ENCODE measurements at regions not wholly inside any gene's neighbourhood (a gene's known extent, or its start where the extent isn't known, plus 50 kb on each side); places are given as distances from the start of the nearest gene placed in this dataset.
"Not testable (repeated sequence)": the region's sequence is repeated elsewhere in the genome, so short reads cannot be mapped to it uniquely, and the experiment has no call there.

DNA sequence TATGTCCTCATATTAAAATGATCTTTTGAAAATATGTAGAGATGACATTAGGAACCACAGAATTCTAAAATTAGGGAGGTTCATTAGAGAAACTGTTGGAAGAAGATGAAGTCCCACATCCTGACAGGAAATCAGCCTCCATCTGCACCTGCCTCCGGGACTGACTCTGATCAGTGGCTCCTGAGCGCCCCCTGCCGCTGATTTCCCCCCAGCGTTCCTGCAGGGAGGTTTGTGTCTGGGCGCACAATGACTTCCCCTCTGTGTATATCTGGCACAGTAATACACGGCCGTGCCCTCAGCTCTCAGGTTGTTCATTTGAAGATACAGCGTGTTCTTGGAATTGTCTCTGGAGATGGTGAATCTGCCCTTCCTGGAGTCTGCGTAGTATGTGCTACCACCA lies 883.8 kb downstream of the TMEM121 start:
- not testable (repeated sequence) for H3K9me3 ChIP-seq, H3K27ac ChIP-seq

DNA sequence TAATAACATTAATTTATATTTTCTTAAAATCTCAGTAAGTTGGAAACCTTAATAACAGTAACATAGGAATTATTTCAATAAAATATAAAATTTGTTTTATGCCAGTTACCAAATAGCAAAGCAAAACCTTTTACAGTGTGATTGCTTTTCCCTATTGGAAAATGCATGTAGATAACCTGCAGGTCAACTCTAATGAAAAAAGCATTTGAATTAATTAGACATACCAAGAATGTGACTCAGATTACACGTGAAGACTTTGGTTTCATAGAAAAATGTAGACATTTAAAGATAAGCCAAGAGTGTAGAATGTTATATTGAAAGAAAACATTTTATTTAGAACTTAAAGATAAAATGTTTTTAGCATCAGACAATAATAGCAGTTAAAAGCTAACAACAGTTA lies 888.1 kb downstream of the TMEM121 start:
- WGBS, 2 donors: 0 to 41% methylated on average over 1 of the region's 1 CpG

More for the DNA sequence above, 883.8 kb downstream of the TMEM121 start:
- H3K27me3 ChIP-seq; H3K4me1 ChIP-seq; intact Hi-C loops (cut with DNase I; ENCODE audit: low total_unique reads); H3K4me3 ChIP-seq; H3K36me3 ChIP-seq (ENCODE audit: low read depth, missing control alignments): not testable (repeated sequence)
- WGBS, 2 donors: 46 to 50% methylated on average over 2 to 9 of the region's 9 CpGs
- peak; percentile 23 for DNase-seq
- TF ChIP-seq, protein P1, sequence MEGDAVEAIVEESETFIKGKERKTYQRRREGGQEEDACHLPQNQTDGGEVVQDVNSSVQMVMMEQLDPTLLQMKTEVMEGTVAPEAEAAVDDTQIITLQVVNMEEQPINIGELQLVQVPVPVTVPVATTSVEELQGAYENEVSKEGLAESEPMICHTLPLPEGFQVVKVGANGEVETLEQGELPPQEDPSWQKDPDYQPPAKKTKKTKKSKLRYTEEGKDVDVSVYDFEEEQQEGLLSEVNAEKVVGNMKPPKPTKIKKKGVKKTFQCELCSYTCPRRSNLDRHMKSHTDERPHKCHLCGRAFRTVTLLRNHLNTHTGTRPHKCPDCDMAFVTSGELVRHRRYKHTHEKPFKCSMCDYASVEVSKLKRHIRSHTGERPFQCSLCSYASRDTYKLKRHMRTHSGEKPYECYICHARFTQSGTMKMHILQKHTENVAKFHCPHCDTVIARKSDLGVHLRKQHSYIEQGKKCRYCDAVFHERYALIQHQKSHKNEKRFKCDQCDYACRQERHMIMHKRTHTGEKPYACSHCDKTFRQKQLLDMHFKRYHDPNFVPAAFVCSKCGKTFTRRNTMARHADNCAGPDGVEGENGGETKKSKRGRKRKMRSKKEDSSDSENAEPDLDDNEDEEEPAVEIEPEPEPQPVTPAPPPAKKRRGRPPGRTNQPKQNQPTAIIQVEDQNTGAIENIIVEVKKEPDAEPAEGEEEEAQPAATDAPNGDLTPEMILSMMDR (IDR thresholded peaks at IDR 0.05): peak in 1 of 3 experiments; percentile 25

DNA sequence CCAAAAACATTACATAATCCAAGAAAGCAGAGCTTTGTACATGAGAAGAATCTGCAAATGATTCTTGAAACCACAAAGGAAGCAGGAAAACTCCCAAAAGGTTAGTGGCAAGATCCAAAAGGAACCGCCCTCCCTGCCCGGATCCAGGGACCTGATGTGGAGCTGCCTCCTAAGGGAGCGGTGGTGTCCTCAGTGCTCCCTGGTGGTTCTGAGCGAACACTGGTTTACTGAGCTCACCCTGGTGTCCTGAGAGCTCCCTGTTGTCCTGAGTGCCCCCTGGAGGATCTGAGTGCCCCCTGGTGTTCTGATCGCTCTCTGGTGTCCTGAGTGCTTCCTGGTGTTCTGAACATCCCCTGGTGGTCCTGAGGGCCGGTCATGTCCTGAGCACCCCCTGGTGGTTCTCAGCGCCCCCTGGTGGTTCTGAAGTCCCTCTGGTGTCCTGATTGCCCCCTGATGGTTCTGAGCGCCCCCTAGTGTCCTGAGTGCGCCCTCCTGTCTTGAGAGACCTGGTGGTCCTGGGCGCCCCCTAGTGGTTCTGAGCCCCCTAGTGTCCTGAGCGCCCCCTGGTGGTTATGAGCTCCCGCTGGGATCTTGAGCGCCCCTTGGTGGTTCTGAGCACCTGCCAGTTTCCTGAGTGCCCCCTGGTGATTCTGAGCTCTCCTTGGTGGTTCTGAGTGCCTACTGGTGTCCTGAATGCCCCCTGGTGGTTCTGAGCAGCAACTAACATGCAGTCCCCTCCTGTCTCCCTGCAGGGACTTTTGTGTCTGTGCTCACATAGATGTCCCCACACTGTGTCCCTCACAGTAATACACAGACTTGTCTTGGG lies 891.1 kb downstream of the TMEM121 start:
- DNase-seq: peak; percentile 96
- H3K9me3 ChIP-seq: no peaks in the 10 kb centered on the region
- no peak overlapping the region for H3K4me3 ChIP-seq
- no peaks in the 10 kb centered on the region for H3K36me3 ChIP-seq (ENCODE audit: low read depth, missing control alignments)
- 38 to 65% methylated on average over 11 to 13 of the region's 13 CpGs for WGBS, 2 donors
- H3K27ac ChIP-seq: no peak overlapping the region
- TF ChIP-seq, protein P1 (IDR thresholded peaks at IDR 0.05): peak; percentile 68 to 85 (median 79)
- no peak for TF ChIP-seq POLR2A (IDR thresholded peaks at IDR 0.05)
- no peaks in the 10 kb centered on the region for H3K4me1 ChIP-seq
- intact Hi-C loops (cut with DNase I; ENCODE audit: low total_unique reads): no loop called here
- no peaks in the 10 kb centered on the region for H3K27me3 ChIP-seq

More for the DNA sequence above, 888.1 kb downstream of the TMEM121 start:
- DNase-seq: no peak
- TF ChIP-seq, protein P1 (IDR thresholded peaks at IDR 0.05): no peak
- no peak for TF ChIP-seq POLR2A (IDR thresholded peaks at IDR 0.05)
- Histone ChIP-seq H3K27me3 (no peaks in the 10 kb centered on the region), H3K36me3 (ENCODE audit: low read depth, missing control alignments) (no peaks in the 10 kb centered on the region), H3K4me1 (no peaks in the 10 kb centered on the region), H3K27ac (no peak overlapping the region), H3K4me3 (no peak overlapping the region), H3K9me3 (no peaks in the 10 kb centered on the region)
- intact Hi-C loops (cut with DNase I; ENCODE audit: low total_unique reads): no loop called here

DNA sequence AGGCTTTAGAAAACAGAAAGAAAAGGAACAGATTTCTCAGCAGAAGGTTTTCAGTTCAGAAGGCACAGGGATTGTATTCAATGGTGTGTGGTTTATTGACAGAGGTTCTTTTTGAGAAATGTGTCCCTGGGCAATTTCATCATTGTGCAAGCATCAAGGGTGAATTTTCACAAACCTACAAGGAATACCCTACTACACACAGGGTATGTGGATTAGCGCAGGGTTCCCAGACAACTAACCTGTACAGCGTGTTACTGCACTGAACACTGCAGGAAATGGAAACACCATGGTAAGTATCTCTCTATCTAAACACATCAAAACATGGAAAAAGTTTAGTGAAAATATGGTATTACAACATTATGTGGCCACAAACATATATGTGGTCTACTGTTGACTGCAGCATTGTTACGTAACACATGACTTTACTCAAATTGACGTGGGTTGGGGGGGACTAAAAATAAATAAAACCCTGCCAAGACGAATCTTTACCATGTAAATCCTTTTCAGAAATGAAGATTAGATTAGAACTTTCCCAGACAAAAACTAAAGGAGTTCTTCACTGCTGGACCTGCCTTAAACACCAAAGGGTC lies 893.1 kb downstream of the TMEM121 start:
- H3K9me3 ChIP-seq: no peaks in the 10 kb centered on the region
- WGBS, 2 donors: 62 to 69% methylated on average over 5 of the region's 5 CpGs
- H3K36me3 ChIP-seq (ENCODE audit: low read depth, missing control alignments): no peaks in the 10 kb centered on the region
- no peak overlapping the region for H3K4me3 ChIP-seq
- intact Hi-C loops (cut with DNase I; ENCODE audit: low total_unique reads): no loop called here
- TF ChIP-seq, protein P1 (IDR thresholded peaks at IDR 0.05): no peak
- no peak for TF ChIP-seq POLR2A (IDR thresholded peaks at IDR 0.05)
- no peak overlapping the region for H3K27ac ChIP-seq
- no peaks in the 10 kb centered on the region for H3K4me1 ChIP-seq
- DNase-seq: no peak
- H3K27me3 ChIP-seq: no peaks in the 10 kb centered on the region

Measured in testis (tissue), 2 donors.